ENCODE measurements at regions not wholly inside any gene's neighbourhood (a gene's known extent, or its start where the extent isn't known, plus 50 kb on each side); places are given as distances from the start of the nearest gene placed in this dataset.
A peak's percentile ranks its signal among the peaks of the same experiment; 100 is the strongest.

GRCh38 chr2:217108575-217109027, 248.7 kb upstream of the TNP1 start:
- TF ChIP-seq EZH2phosphoT487 (IDR thresholded peaks at IDR 0.05; ENCODE audit: borderline replicate concordance, low read length): no peak
- TF ChIP-seq, protein P1, sequence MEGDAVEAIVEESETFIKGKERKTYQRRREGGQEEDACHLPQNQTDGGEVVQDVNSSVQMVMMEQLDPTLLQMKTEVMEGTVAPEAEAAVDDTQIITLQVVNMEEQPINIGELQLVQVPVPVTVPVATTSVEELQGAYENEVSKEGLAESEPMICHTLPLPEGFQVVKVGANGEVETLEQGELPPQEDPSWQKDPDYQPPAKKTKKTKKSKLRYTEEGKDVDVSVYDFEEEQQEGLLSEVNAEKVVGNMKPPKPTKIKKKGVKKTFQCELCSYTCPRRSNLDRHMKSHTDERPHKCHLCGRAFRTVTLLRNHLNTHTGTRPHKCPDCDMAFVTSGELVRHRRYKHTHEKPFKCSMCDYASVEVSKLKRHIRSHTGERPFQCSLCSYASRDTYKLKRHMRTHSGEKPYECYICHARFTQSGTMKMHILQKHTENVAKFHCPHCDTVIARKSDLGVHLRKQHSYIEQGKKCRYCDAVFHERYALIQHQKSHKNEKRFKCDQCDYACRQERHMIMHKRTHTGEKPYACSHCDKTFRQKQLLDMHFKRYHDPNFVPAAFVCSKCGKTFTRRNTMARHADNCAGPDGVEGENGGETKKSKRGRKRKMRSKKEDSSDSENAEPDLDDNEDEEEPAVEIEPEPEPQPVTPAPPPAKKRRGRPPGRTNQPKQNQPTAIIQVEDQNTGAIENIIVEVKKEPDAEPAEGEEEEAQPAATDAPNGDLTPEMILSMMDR (IDR thresholded peaks at IDR 0.05; ENCODE audit: low read depth, low read length, poor library complexity, severe bottlenecking): no peak
- Histone ChIP-seq H4K20me1 (ENCODE audit: control insufficient read depth, insufficient read depth, low read depth, low read length) (no peaks in the 10 kb centered on the region), H3K9me2 (replicated peaks; ENCODE audit: control insufficient read depth, low read length) (no peaks in the 10 kb centered on the region), H3K79me2 (ENCODE audit: control insufficient read depth, low read length) (no peaks in the 10 kb centered on the region), H3K4me1 (ENCODE audit: control insufficient read depth, low read length) (no peaks in the 10 kb centered on the region), H3K4me2 (ENCODE audit: low read length) (no peak overlapping the region), H3K27me3 (ENCODE audit: control insufficient read depth, low read length) (no peaks in the 10 kb centered on the region), H3K9me3 (ENCODE audit: control insufficient read depth, insufficient read depth, low read length) (no peaks in the 10 kb centered on the region), H3K4me3 (ENCODE audit: low read length) (no peak overlapping the region), H3K36me3 (ENCODE audit: control insufficient read depth, low read length) (no peaks in the 10 kb centered on the region), H3K27ac (ENCODE audit: low read depth, low read length) (no peak overlapping the region), H3F3A (ENCODE audit: control insufficient read depth, insufficient read depth) (no peaks in the 10 kb centered on the region)

GRCh38 chr2:217108086-217108485, 248.2 kb upstream of the TNP1 start:
- Histone ChIP-seq H3K79me2 (ENCODE audit: control insufficient read depth, low read length) (no peaks in the 10 kb centered on the region), H3K4me2 (ENCODE audit: low read length) (no peak overlapping the region), H3K27me3 (ENCODE audit: control insufficient read depth, low read length) (no peaks in the 10 kb centered on the region), H3K4me3 (ENCODE audit: low read length) (no peak overlapping the region), H3K4me1 (ENCODE audit: control insufficient read depth, low read length) (no peaks in the 10 kb centered on the region), H3K9me3 (ENCODE audit: control insufficient read depth, insufficient read depth, low read length) (no peaks in the 10 kb centered on the region), H3K9me2 (replicated peaks; ENCODE audit: control insufficient read depth, low read length) (no peaks in the 10 kb centered on the region), H3K36me3 (ENCODE audit: control insufficient read depth, low read length) (no peaks in the 10 kb centered on the region), H3F3A (ENCODE audit: control insufficient read depth, insufficient read depth) (no peaks in the 10 kb centered on the region), H4K20me1 (ENCODE audit: control insufficient read depth, insufficient read depth, low read depth, low read length) (no peaks in the 10 kb centered on the region), H3K27ac (ENCODE audit: low read depth, low read length) (no peak overlapping the region)
- TF ChIP-seq, protein P1 (IDR thresholded peaks at IDR 0.05; ENCODE audit: low read depth, low read length, poor library complexity, severe bottlenecking): no peak
- no peak for TF ChIP-seq EZH2phosphoT487 (IDR thresholded peaks at IDR 0.05; ENCODE audit: borderline replicate concordance, low read length)

GRCh38 chr2:217107480-217107879, 247.6 kb upstream of the TNP1 start:
- Histone ChIP-seq H3F3A (ENCODE audit: control insufficient read depth, insufficient read depth) (no peaks in the 10 kb centered on the region), H3K36me3 (ENCODE audit: control insufficient read depth, low read length) (no peaks in the 10 kb centered on the region), H3K27ac (ENCODE audit: low read depth, low read length) (no peak overlapping the region), H3K79me2 (ENCODE audit: control insufficient read depth, low read length) (no peaks in the 10 kb centered on the region), H3K9me2 (replicated peaks; ENCODE audit: control insufficient read depth, low read length) (no peaks in the 10 kb centered on the region), H3K4me2 (ENCODE audit: low read length) (no peak overlapping the region), H3K27me3 (ENCODE audit: control insufficient read depth, low read length) (no peaks in the 10 kb centered on the region), H3K4me1 (ENCODE audit: control insufficient read depth, low read length) (no peaks in the 10 kb centered on the region), H3K9me3 (ENCODE audit: control insufficient read depth, insufficient read depth, low read length) (no peaks in the 10 kb centered on the region), H3K4me3 (ENCODE audit: low read length) (no peak overlapping the region), H4K20me1 (ENCODE audit: control insufficient read depth, insufficient read depth, low read depth, low read length) (no peaks in the 10 kb centered on the region)
- no peak for TF ChIP-seq EZH2phosphoT487 (IDR thresholded peaks at IDR 0.05; ENCODE audit: borderline replicate concordance, low read length)
- TF ChIP-seq, protein P1 (IDR thresholded peaks at IDR 0.05; ENCODE audit: low read depth, low read length, poor library complexity, severe bottlenecking): no peak

- H3K36me3 ChIP-seq (ENCODE audit: control insufficient read depth, low read length): no peaks in the 10 kb centered on the region
- H3F3A ChIP-seq (ENCODE audit: control insufficient read depth, insufficient read depth): no peaks in the 10 kb centered on the region
- no peaks in the 10 kb centered on the region for H3K9me3 ChIP-seq (ENCODE audit: control insufficient read depth, insufficient read depth, low read length)
Observed at GRCh38 chr2:217106650-217107014, 246.8 kb upstream of the TNP1 start.

More at GRCh38 chr2:217106650-217107014, 246.8 kb upstream of the TNP1 start:
- Histone ChIP-seq H3K27ac (ENCODE audit: low read depth, low read length) (no peak overlapping the region), H4K20me1 (ENCODE audit: control insufficient read depth, insufficient read depth, low read depth, low read length) (no peaks in the 10 kb centered on the region), H3K4me1 (ENCODE audit: control insufficient read depth, low read length) (no peaks in the 10 kb centered on the region), H3K79me2 (ENCODE audit: control insufficient read depth, low read length) (no peaks in the 10 kb centered on the region), H3K27me3 (ENCODE audit: control insufficient read depth, low read length) (no peaks in the 10 kb centered on the region), H3K9me2 (replicated peaks; ENCODE audit: control insufficient read depth, low read length) (no peaks in the 10 kb centered on the region), H3K4me2 (ENCODE audit: low read length) (no peak overlapping the region), H3K4me3 (ENCODE audit: low read length) (no peak overlapping the region)
- TF ChIP-seq, protein P1 (IDR thresholded peaks at IDR 0.05; ENCODE audit: low read depth, low read length, poor library complexity, severe bottlenecking): peak; percentile 71
- no peak for TF ChIP-seq EZH2phosphoT487 (IDR thresholded peaks at IDR 0.05; ENCODE audit: borderline replicate concordance, low read length)

Measured in DOHH2 (cell line).